ENCODE measurements at regions not wholly inside any gene's neighbourhood (a gene's known extent, or its start where the extent isn't known, plus 50 kb on each side); places are given as distances from the start of the nearest gene placed in this dataset.

DNA sequence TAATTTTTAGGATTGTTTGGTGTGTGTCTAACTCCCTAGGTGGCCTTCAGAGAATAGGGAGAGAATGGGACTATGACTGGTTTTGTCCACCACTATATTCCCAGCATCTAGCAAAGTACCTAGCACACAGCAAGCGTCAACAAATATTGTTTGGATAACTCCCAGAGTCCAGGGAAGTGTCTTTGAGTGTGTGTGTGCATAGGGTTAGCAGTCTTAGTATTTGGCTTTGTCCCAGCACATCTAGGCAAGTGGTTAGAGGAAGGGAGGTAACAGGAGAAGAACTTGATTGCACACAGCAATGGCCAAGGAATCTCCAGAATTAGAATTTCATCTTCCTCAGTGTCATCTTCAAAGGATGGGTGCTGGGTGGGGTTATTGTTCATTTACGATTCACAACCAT is 385.4 kb upstream of the CDH5 start (continued):
- TF ChIP-seq CEBPZ (IDR thresholded peaks at IDR 0.05; ENCODE audit: low read length) = no peak
- no peak for TF ChIP-seq ZNF589 (CRISPR knock-in tag; conservative IDR thresholded peaks at IDR 0.05)
- TF ChIP-seq ZNF720 (CRISPR knock-in tag; IDR thresholded peaks at IDR 0.05) = no peak

GRCh38 chr16:65975049-65975708 is 391.3 kb upstream of the CDH5 start:
- no peaks in the 10 kb centered on the region for H3K4me1 ChIP-seq (ENCODE audit: insufficient read depth, low read length)
- WGBS (ENCODE audit: low lambda C conversion rate) = 37% methylated on average over 7 of the region's 7 CpGs
- FAIRE-seq (no peak), ATAC-seq (no peak), DNase-seq (ENCODE audit: low spot score) (no peak)
- H3K79me2 ChIP-seq (ENCODE audit: insufficient read depth, low read length) = no peaks in the 10 kb centered on the region
- CTCF ChIA-PET (ENCODE audit: low intra/inter-chr PET ratio, low total read pairs) = no interaction called here
- H3K4me2 ChIP-seq (ENCODE audit: low read depth, low read length) = no peak overlapping the region
- POLR2A ChIA-PET = no interaction called here
- H2AFZ ChIP-seq (ENCODE audit: low read length) = no peak overlapping the region
- H3K27ac ChIP-seq (ENCODE audit: extremely low read length, insufficient read depth, low read length) = no peak overlapping the region
- no peaks in the 10 kb centered on the region for H3K36me3 ChIP-seq (replicated peaks in 1 of 2; ENCODE audit: control insufficient read depth in 1 of 2, insufficient read depth in 2 of 2, low read length in 2 of 2)
- H3K27me3 ChIP-seq (ENCODE audit: control insufficient read depth in 1 of 2, insufficient read depth in 2 of 2, low read length in 2 of 2) = no peaks in the 10 kb centered on the region
- no peak overlapping the region for H3K4me3 ChIP-seq (replicated peaks in 1 of 3; ENCODE audit: insufficient read depth in 1 of 3, low read depth in 2 of 3, low read length in 3 of 3)
- in situ Hi-C loops (cut with HindIII; ENCODE audit: extremely low pct_ligation_motif_present, low pct_unique_long_range_greater_than_20kb) (no loop called here), intact Hi-C loops (cut with micrococcal nuclease; ENCODE audit: unreplicated experiment) (no loop called here)
- peaks cover 16% of the 10 kb centered on the region; the same call in 1 of the 2 replicates for H3K9me3 ChIP-seq (ENCODE audit: low read length)
- no peak overlapping the region for H3K9ac ChIP-seq (ENCODE audit: insufficient read depth, low read depth, low read length)
- H4K20me1 ChIP-seq (ENCODE audit: insufficient read depth, low read length) = no peaks in the 10 kb centered on the region
- BruUV-seq (replicated peaks) = no TSS peak
- TF ChIP-seq MLLT10 (CRISPR knock-in tag; IDR thresholded peaks at IDR 0.05) (no peak), SAP130 (CRISPR knock-in tag; IDR thresholded peaks at IDR 0.05; ENCODE audit: low read depth) (no peak), ZNF20 (CRISPR knock-in tag; IDR thresholded peaks at IDR 0.05) (no peak), MAFF (IDR thresholded peaks at IDR 0.05; ENCODE audit: low read depth, low read length) (peak; percentile 90), HMG20A (CRISPR knock-in tag; IDR thresholded peaks at IDR 0.05; ENCODE audit: borderline replicate concordance) (no peak), CREB1 (IDR thresholded peaks at IDR 0.05) (peak; percentile 22; the same call in 1 of the 2 replicates), CREB1 (CRISPR knock-in tag; IDR thresholded peaks at IDR 0.05) (no peak), SCMH1 (CRISPR knock-in tag; IDR thresholded peaks at IDR 0.05; ENCODE audit: borderline replicate concordance) (no peak), SMAD3 (CRISPR knock-in tag; IDR thresholded peaks at IDR 0.05) (no peak), PREB (CRISPR knock-in tag; IDR thresholded peaks at IDR 0.05) (no peak), EHMT2 (IDR thresholded peaks at IDR 0.05; ENCODE audit: borderline replicate concordance, low read depth, low read length) (no peak)
- TF ChIP-seq, protein P1, sequence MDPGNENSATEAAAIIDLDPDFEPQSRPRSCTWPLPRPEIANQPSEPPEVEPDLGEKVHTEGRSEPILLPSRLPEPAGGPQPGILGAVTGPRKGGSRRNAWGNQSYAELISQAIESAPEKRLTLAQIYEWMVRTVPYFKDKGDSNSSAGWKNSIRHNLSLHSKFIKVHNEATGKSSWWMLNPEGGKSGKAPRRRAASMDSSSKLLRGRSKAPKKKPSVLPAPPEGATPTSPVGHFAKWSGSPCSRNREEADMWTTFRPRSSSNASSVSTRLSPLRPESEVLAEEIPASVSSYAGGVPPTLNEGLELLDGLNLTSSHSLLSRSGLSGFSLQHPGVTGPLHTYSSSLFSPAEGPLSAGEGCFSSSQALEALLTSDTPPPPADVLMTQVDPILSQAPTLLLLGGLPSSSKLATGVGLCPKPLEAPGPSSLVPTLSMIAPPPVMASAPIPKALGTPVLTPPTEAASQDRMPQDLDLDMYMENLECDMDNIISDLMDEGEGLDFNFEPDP (CRISPR knock-in tag; conservative IDR thresholded peaks at IDR 0.05) = 0 out of 2 replicates have a peak, but pooled peaks have one; percentile 40
- TF ChIP-seq, protein P2, sequence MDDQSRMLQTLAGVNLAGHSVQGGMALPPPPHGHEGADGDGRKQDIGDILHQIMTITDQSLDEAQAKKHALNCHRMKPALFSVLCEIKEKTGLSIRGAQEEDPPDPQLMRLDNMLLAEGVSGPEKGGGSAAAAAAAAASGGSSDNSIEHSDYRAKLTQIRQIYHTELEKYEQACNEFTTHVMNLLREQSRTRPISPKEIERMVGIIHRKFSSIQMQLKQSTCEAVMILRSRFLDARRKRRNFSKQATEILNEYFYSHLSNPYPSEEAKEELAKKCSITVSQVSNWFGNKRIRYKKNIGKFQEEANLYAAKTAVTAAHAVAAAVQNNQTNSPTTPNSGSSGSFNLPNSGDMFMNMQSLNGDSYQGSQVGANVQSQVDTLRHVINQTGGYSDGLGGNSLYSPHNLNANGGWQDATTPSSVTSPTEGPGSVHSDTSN (CRISPR knock-in tag; IDR thresholded peaks at IDR 0.05; ENCODE audit: borderline replicate concordance) = no peak
